ENCODE measurements at regions not wholly inside any gene's neighbourhood (a gene's known extent, or its start where the extent isn't known, plus 50 kb on each side); places are given as distances from the start of the nearest gene placed in this dataset.

- DNase-seq (no peak), ATAC-seq (no peak)
- WGBS, 3 donors, result 31 to 52% (median 48%) methylated on average over 1 of the region's 1 CpG
- H3K4me3 ChIP-seq, result no peak overlapping the region
- no peak overlapping the region for H3K27ac ChIP-seq
- no peaks in the 10 kb centered on the region for H3K27me3 ChIP-seq (ENCODE audit: insufficient read depth in 3 of 3, low read length in 2 of 3)
- intact Hi-C loops (cut with DNase I), result no loop called here
- H3K4me1 ChIP-seq, result no peaks in the 10 kb centered on the region
- TF ChIP-seq CTCF (IDR thresholded peaks at IDR 0.05), result no peak
- H3K9me3 ChIP-seq, result peaks cover 3% of the 10 kb centered on the region
- no peaks in the 10 kb centered on the region for H3K36me3 ChIP-seq (ENCODE audit: insufficient read depth in 1 of 2, low read depth in 1 of 2)
Measured at GRCh38 chr2:151111599-151112278, 149.9 kb downstream of the RBM43 start.

GRCh38 chr2:151106805-151107506 is 154.7 kb downstream of the RBM43 start:
- Histone ChIP-seq H3K4me3 (no peak overlapping the region), H3K27me3 (ENCODE audit: insufficient read depth in 3 of 3, low read length in 2 of 3) (no peaks in the 10 kb centered on the region), H3K27ac (no peak overlapping the region), H3K4me1 (no peaks in the 10 kb centered on the region), H3K36me3 (ENCODE audit: insufficient read depth in 1 of 2, low read depth in 1 of 2) (no peaks in the 10 kb centered on the region), H3K9me3 (peaks cover 3% of the 10 kb centered on the region)
- intact Hi-C loops (cut with DNase I), result no loop called here
- DNase-seq (no peak), ATAC-seq (no peak)
- 76 to 82% (median 77%) methylated on average over 3 of the region's 3 CpGs for WGBS, 3 donors
- no peak for TF ChIP-seq CTCF (IDR thresholded peaks at IDR 0.05)

- no peak for TF ChIP-seq CTCF (IDR thresholded peaks at IDR 0.05)
- Histone ChIP-seq H3K9me3 (peaks cover 3% of the 10 kb centered on the region), H3K4me3 (no peak overlapping the region), H3K4me1 (no peaks in the 10 kb centered on the region), H3K36me3 (ENCODE audit: insufficient read depth in 1 of 2, low read depth in 1 of 2) (no peaks in the 10 kb centered on the region), H3K27me3 (ENCODE audit: insufficient read depth in 3 of 3, low read length in 2 of 3) (no peaks in the 10 kb centered on the region), H3K27ac (no peak overlapping the region)
- 88 to 94% (median 93%) methylated on average over 4 of the region's 4 CpGs for WGBS, 3 donors
- intact Hi-C loops (cut with DNase I), result no loop called here
- no peak for ATAC-seq
- DNase-seq, result no peak
Measured at GRCh38 chr2:151103551-151103950, 158.1 kb downstream of the RBM43 start.

DNA sequence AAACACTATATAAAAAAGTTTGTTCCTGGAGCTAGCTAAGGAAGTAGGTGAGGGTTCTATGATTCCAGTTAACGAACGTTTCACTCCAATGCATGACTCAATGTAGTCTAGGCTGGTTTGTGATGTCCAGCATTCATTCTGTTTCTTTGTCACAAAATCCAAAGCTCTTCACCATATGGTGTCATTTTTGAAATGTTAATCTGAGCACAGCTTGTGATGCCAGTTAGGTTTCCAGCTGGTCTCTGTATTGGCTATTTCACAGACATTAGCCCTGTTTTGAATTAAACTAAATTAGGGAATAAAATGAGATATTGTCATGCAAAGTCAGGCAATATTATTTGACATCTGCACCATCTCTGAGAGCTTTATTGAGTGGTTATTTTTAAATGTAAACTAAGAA is 159.4 kb downstream of the RBM43 start:
- Histone ChIP-seq H3K27me3 (ENCODE audit: insufficient read depth in 3 of 3, low read length in 2 of 3) (no peaks in the 10 kb centered on the region), H3K9me3 (no peaks in the 10 kb centered on the region), H3K27ac (no peak overlapping the region), H3K4me3 (no peak overlapping the region), H3K36me3 (ENCODE audit: insufficient read depth in 1 of 2, low read depth in 1 of 2) (no peaks in the 10 kb centered on the region), H3K4me1 (no peaks in the 10 kb centered on the region)
- intact Hi-C loops (cut with DNase I), result no loop called here
- DNase-seq, result no peak
- ATAC-seq, result no peak
- 28 to 29% (median 28%) methylated on average over 2 of the region's 2 CpGs for WGBS, 3 donors
- no peak for TF ChIP-seq CTCF (IDR thresholded peaks at IDR 0.05)
